PFSK-1 (cell line): ENCODE measurements at regions not wholly inside any gene's neighbourhood (a gene's known extent, or its start where the extent isn't known, plus 50 kb on each side); places are given as distances from the start of the nearest gene placed in this dataset.

ENCODE experiments used
- POLR2AphosphoS5 ChIP-seq: IDR thresholded peaks from 2 replicates; pipeline ENCODE4 v1.6.1; 2012; ENCODE audit warnings: low read depth, mild to moderate bottlenecking, control low read depth, low read length, moderate library complexity
- REST ChIP-seq, 2 experiments: IDR thresholded peaks; 2 replicates each; pipeline versions ENCODE4 v1.6.1 to v1.8.0; 2011 to 2012; ENCODE audit warnings: low read depth in 2 of 2, low read length in 2 of 2, control low read depth in 1 of 2, inconsistent platforms in 1 of 2, mild to moderate bottlenecking in 1 of 2, moderate library complexity in 1 of 2; ENCODE audit not compliant: insufficient read depth in 1 of 2

- TF ChIP-seq POLR2AphosphoS5, result no peak
- no peak for TF ChIP-seq REST (IDR thresholded peaks at IDR 0.05; ENCODE audit: insufficient read depth in 1 of 2, low read depth in 2 of 2, low read length in 2 of 2)
Measured at GRCh38 chr2:149872041-149872440, 284.5 kb upstream of the MMADHC start.
